Stimulated activated CD8-positive, alpha-beta memory T cell treated with anti-CD3 and anti-CD28 coated beads, Interleukin-12 subunit alpha, Interleukin-12 subunit beta, amount 100 ng/mL, for 24 hours (primary cell): ENCODE measurements at regions not wholly inside any gene's neighbourhood (a gene's known extent, or its start where the extent isn't known, plus 50 kb on each side); places are given as distances from the start of the nearest gene placed in this dataset.

Experiments
- DNase-seq: peaks from one replicate; pipeline ENCODE4 v3.0.0-alpha.2; 2020; ENCODE audit errors: extremely low read depth

DNA sequence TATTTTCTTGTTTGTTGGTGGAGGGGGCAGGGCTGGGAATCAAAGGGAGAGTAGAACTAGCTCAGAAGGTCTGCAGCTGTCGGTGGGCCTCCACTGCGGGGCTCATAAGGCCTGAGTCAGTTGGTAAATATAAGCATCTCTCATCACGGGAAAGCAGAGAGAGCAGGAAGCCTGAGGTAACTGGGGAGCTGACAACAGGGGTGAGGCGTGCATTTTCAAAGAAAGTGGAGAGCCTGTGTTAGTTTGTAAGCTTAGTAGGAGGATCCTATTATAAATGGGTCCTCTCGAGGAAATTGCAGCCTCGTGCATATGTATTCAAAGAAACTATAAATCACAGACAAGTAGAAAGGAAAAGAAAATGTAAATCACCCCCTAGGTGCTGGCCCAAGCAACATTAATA is 221.0 kb upstream of the CDH13 start:
- DNase-seq = no peak

DNA sequence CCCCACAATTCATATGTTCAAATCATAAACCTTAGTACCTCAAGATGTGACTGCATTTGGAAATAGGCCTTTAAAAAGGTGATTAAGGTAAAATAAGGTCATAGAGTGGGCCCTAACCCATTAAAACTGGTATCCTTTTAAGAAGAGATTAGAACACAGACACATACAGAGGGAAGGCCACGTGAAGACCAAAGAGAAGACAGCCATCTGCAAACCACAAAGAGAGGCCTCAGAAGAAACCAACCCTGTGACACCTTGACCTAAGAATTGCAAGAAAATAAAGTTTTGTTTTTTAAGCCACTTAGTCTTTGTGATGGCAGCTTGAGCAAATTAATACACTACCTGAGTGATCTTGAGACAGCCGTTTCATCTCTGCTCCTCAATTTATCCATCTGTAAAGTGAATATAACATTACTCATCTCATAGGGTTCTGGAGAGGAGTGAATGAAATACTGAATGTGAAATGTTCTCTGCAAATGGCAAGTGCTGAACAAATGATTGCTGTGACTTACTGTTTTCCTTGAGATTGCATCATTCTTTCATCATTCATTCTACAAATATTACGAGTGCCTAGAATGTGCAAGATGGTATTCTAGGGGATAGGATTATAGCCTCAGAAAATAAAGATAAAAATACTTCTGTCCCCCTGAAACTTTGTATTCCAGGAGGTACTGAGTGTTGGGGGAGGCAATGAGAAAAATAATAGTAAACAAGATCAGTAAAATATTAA is 222.0 kb upstream of the CDH13 start:
- no peak for DNase-seq

DNA sequence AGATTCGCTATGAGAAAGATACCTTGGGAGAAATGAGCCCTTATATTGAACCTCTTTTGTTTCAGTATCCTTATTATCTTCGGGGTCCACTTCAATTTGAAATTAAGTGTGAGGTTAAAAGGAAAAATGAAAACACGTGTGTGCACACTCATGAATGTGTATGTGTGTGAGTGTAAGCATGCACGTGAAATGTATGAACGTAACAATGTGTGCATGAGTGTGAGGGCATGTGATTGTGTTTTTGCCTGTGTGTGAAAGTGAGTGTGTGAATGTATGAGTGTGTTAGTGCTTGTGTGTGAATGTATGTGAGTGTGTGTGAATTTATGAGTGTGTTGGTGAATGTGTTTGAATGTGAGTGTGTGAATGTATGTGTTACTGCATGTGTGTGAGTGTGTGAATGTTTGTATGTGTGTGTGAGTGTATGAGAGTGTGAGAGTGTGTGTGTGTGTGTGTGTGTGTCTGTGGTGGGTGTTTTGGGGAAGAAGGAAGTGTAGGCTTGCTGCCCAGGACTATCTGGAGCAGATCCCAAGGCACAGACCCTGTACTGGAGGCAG is 224.0 kb upstream of the CDH13 start:
- DNase-seq = no peak

DNA sequence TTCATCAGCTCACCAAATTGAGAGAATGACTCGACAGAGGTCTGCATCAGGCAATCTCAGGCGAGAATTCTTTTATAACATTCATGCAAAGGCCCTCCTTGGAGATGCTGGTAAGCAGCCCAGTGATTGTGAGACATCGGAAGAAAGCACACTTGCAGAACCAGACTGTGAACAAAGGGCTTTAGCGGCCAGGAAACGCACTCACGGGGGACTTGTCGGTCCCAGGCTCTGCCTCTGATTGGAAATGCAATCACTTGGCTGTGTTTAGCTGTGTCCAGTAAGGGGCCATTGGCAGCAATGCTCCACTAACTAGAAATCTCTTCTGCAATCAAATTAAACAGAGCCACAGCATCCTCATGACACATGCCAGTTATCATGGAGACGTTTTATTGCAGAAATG is 226.7 kb upstream of the CDH13 start:
- DNase-seq = no peak

DNA sequence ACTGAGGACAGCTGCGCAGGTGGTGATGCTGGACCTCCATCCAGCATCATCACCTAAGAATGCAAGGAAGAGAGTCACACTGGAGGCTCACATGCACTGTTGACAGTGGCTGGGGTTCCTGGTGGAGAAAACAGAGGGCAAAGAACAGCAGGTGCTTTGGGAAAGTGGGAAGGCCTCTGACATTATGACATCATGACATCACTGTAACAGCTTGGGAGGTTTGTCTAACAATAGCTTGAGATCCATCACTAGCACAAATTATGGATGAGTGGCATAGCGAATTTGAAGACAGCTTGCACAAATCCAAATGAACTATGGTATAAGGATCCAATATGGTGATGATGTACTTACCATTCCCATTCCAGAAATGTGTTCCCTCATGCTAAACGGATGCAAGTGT is 226.5 kb upstream of the MPHOSPH6 start:
- DNase-seq = no peak

DNA sequence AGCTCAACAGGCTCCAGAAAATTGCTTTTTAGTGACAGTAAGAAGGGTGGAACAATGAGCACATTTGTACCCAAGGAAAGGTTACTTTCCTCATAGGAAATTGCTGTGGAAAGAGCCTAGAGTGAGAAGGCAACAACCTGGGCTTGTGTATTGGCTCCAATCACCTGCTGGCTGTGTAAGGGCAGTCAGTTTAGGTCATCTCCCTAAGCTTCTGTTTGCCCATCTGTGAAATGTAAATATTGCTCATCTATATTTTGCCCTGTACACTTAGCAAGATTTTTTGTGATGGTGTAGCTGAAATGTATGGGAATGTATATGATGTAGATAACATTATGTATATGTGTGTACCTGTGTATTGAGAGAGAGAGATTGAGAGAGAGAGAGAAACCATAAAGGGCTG is 225.2 kb upstream of the MPHOSPH6 start:
- DNase-seq = no peak

DNA sequence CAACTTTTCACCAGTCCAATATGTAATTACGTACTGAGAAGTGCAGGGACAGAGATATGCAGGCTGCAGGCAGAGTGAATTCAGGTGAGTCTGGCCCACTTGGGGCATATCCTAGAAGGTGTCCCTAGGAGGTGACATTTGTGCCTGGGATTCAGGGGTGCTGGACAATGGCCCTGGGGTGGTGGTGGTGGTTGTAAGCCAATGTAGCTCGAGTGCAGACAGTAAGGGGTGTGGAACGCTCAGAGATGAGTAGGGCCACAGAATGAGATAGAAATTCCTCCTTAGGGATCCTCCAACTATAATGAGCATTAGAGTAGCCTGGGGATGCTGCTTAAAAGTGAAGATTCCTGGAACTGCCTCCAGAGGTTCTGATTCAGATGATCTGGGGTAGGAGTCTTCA is 221.7 kb upstream of the MPHOSPH6 start:
- no peak for DNase-seq

DNA sequence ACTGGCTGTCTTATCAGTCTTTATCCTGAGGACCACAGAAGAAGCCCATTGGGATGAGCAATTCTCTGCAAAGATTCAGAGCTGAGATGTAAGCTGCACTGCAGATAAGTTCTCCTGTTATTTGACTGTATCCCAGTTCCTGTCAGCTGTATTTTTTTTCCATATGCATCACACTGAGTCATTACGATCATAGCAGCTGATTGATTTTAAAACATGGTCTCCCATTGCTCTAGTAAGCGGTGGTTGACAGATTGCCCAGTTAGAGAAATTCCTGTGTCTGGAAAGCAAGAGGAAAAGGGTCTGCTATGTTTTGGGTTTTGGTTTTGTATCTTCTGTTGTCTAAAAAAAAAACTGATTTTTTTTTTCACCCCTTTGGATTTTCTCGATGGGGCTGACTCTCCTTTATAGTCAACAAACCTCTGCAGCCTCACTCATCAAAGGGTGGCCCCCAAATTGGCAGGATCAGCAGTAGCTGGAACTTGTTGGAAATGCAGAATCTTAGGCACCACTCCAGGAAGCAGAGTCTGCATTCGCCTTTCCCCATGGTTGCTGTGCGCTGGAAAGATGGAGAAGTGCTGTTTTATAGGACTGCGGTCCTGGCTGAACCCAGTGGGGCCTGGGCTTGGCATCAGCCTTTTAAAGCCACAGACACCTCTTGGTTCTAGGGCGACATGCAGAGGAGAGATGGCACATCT is 220.1 kb upstream of the MPHOSPH6 start:
- no peak for DNase-seq

DNA sequence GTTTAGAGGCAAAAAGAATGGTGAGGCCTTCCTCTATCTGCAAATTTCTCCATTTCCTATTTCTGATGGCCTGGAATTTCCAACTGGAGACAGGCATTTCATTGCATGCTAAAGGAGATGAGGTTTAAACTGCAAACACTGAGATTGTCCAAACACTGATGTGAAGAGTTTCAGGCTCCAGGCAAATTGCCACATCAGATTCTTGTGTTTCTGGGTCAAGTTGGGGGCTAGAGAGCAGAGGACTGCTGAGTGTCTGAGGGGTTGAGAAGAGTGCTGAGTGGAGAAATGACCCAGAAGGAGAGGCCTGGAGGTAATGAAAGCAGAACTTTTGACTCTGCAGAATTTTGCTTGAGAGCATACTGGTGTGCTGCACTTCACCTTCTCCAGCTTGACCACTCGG is 216.7 kb upstream of the MPHOSPH6 start:
- DNase-seq = no peak

DNA sequence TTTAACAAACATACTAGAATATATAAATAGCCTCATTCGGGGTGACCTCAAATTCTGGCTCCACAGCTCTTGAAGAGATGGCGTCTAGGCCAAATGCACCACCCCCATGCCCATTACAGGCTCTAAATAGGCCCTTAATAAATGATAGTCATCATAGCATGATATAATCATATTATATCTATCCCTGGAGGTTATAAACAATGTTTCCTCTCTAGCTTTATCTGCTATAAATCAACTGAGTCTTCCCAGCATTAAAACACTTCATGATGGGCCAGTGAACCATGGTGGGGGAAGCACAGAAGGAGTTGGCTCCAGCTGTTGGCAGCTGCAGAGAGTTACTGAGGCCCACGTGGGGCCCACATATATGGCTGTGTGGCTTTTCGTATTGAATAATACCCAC is 214.9 kb upstream of the MPHOSPH6 start:
- no peak for DNase-seq

DNA sequence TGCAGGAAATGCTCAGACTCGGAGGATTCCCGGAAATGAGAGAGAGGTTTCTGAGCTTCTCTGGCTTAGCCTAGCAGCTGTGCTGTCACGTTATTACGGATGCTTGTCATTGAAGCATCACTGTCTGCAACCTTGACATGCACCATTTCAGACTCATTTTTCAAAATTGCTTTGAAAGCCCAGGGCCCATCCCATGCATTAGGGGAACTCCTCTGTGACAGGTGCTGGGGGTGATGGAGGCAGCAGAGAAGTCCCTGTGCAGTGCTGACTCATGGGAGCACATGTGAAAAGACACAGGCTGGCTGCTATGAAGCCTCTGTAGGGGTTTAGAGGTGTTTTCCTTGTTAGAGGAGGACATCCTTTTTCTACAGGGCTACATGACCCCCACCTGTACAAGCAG is 214.0 kb upstream of the MPHOSPH6 start:
- no peak for DNase-seq

DNA sequence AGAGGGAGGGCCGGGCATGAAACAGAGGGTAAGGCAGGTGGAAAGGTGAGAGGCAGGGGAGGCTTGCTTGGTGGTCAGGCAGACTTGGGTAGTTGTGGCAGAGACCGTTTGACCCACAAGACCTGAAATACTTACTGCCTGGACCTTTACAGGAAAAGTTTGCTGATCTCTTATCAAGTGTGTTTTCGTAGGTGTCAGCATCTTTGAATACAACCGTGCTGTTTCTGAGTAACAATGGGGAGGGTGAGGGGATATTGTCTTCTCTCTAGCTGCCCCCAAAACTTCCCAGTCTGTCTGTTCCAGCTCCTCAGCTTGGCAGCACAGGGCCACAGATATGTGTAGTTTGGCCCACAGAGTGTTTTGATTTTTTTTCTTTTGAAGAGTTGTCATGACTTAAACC is 212.5 kb upstream of the MPHOSPH6 start:
- DNase-seq = no peak

DNA sequence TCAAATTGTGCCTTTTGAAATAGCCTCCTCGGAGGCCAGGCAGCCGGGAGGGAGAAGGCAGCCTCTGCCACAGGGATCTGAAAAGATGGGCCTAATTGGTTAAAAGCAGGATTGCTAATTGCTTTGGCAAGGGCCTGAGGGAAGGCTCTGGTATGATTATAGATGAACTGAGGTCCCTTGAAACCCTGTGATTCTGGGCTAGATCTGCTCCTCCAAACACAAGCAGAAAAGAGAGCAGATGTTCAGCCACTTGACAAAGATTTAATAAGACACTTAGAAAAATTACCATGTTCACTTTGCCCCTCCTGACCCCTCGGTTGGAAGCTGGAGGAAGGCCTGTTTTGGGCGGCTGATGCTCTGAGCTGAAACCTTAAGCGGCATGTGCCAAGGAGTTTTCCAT is 209.5 kb upstream of the MPHOSPH6 start:
- no peak for DNase-seq

DNA sequence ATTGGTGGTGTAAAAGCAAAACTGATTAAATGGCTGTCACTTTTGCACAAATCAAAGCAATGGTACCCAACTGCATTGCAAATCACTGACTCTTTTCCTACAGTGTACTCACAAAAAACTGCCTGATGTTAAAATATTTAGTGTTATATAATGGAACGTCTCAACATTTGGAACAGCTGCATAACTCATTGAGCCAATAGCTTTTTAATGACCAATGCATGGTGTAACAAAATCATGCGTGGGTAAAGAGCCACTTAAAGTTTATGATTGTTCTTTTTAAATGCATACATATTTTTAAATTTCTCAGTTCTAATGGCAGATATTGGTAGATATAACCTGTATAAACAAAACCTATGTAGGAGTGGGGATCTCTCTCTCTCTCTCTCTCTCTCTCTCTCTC is 204.0 kb upstream of the MPHOSPH6 start:
- DNase-seq = no peak

DNA sequence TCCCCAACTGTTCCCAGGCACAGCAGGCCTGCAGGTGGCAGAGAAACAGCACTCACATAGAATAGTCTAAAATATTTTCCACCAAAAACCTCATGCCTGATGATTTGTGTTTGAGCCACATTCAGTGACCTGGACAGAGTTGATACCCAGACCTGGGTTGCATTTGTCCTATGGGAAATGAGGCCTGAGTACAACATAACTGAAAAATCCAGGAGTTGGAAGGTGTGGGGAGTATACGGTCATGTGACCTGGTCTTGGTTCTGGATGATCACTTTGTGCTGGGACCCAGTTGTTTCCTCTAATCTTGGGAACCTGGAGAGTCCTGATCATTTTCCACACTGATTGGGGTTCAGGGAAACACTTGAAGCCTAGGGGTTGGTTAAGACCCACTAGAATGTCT is 200.3 kb upstream of the MPHOSPH6 start:
- DNase-seq = no peak

DNA sequence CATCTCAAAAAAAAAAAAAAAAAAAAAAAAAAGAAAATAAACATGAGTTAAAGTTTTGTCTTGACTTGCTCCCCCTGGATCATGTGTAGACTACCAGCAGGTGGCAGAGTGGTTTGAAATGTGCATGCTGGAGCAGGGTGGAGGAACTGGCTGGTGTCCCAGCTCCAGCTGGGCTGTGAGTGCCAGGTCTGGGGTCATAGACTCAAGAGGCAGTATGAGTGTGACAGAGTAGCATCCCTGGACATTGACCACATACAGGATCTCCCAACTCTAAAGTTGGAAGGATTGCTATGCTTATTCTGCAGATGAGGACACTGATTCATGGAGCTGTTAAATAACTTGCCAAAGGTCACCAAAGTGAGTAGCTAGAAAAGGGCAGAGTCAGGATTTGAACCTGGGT is 198.0 kb upstream of the MPHOSPH6 start:
- no peak for DNase-seq

DNA sequence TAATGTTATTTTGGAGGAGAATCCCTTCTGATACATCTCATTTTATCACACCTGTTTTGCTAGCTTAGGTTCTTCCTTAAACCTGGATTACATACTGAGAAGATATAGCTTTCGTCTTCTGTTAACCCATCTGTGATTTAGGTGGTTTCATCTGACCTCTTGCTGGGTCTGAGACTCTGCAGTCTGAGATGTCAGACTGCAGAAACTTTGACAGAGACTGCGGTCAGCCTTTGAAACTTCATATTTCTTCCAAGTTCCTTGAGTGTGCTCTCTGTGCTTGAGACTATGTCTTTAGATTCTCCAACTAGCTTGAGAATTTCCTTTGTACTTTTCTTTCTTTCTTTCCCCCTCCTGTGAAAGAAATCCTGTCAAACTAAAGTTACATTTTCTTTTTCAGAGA is 196.4 kb upstream of the MPHOSPH6 start:
- DNase-seq = no peak

DNA sequence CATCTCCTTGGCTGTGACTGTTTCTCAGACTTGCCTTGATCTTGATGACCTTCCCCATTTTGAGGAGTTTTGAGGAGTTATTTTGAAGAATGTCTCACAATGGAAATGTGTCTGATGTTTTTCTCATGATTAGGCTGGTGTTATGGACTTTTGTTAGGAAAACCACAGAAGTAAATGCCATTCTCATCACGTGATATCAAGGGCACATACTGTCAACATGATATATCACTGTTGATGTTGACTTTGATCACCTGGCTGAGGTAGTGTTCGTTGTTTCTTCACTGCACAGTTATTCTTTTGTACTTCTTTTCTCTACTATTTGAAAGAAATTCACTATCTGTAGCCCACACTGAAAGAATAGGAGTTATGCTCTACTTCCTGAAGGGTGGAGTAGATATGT is 194.7 kb upstream of the MPHOSPH6 start:
- no peak for DNase-seq

DNA sequence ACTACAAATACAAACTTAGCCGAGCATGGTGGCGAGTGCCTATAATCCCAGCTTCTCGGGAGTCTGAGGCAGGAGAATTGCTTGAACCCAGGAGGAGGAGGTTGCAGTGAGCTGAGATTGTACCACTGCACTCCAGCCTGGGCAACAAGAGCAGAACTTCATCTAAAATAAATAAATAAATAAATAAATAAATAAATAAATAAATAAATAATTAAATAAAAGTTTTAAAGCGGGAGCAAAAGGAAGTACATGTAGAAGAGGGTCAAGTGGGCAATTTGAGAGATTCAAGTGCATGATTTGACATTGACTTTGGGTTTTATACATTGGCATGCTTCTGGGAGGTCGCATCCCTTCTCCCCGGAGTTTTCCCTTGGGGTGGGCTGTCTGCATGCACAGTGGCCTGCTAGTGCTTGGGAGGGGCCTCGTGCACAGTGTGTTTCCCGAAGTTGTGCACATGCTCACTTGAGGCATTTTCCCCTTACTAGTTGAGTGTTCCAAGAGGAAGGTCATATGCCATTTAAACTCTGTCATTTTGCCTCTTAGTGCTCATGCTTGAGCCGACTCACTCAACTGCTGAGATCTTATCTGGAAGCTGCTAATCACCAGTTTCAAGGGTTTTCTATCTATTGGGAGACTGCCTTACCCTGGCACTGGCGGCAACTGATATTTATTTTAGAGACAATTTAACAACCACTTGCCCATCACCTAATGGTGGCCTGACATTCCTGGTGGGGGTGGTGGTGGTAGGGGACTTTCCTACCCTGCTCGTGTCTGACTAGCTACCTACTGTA is 193.2 kb upstream of the MPHOSPH6 start:
- no peak for DNase-seq

DNA sequence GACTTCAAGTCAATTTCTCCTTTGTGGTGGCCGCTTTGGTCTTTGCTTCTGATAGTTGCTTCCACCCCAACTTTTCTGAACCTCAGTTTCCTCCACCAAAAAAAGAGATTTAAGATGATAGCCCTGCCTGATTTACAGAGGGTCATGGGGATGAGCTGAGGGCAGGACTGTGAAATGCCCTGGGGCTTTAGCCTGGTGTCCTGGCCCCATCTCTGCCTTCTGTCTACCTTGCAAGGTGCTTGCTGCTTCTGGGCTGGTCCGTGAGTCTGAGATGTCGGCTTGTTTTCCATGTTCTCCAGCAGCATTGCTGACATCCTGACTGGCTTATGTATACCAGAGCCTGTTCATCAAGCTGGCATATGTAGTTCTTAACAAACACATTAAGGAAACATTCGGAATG is 191.9 kb upstream of the MPHOSPH6 start:
- no peak for DNase-seq

DNA sequence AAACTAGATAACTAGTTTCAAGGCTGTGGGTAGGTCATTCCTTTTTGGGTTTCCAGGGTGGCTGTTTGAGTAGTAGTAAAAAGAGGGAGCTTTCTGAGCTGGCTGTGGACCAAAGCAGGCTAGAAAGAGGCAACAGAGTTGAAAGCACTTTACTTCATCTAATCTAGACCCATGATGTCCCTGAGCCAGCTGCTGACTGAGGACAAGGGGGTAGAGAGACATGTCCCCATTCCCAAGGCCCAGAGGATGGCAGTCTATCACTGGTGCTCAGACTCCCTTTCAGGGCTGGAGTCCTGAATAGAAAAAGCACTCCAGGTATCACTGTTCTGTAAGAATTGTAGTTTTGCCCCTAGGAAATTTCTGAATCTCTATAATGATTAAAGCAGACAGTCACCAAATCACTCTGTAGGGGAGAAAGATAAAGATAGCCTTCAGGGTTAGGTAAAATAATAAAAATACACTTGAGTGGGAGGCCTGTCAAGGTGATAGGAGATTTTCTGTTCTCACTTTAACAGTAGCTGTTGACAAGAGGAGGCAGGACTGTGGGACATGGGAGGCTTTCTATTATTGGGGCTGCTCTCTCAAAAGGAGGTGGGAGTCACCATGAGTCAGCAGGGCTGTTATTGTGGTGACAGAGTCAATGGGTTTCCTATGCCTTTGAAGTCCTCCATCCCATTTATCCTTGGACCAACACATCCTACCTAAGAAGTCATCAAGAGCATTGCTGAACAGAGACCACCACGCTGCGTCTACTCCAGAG is 190.2 kb upstream of the MPHOSPH6 start:
- DNase-seq = no peak
